ENCODE measurements at regions not wholly inside any gene's neighbourhood (a gene's known extent, or its start where the extent isn't known, plus 50 kb on each side); places are given as distances from the start of the nearest gene placed in this dataset.

GRCh38 chr4:125042041-125042440 is 272.7 kb upstream of the FAT4 start:
- no peak overlapping the region for H3K4me3 ChIP-seq (ENCODE audit: low read depth, low read length)
- ChIA-PET CTCF (no interaction called here), POLR2A (no interaction called here)
- H3K27ac ChIP-seq (ENCODE audit: low read depth, low read length): no peak overlapping the region
- no peak for TF ChIP-seq CTCF (IDR thresholded peaks at IDR 0.05; ENCODE audit: low read depth, low read length)
- H3K9me3 ChIP-seq (ENCODE audit: control insufficient read depth, insufficient read depth, low read length): no peaks in the 10 kb centered on the region
- H3K27me3 ChIP-seq (ENCODE audit: control insufficient read depth, insufficient read depth, low read length): no peaks in the 10 kb centered on the region
- no peak for DNase-seq (ENCODE audit: low read depth, low spot score)

GRCh38 chr4:125041372-125041930 is 273.3 kb upstream of the FAT4 start:
- TF ChIP-seq CTCF (IDR thresholded peaks at IDR 0.05; ENCODE audit: low read depth, low read length): no peak
- Histone ChIP-seq H3K27me3 (ENCODE audit: control insufficient read depth, insufficient read depth, low read length) (no peaks in the 10 kb centered on the region), H3K9me3 (ENCODE audit: control insufficient read depth, insufficient read depth, low read length) (no peaks in the 10 kb centered on the region), H3K4me3 (ENCODE audit: low read depth, low read length) (no peak overlapping the region), H3K27ac (ENCODE audit: low read depth, low read length) (no peak overlapping the region)
- CTCF ChIA-PET: no interaction called here
- POLR2A ChIA-PET: no interaction called here
- no peak for DNase-seq (ENCODE audit: low read depth, low spot score)

GRCh38 chr4:125039550-125039949 is 275.2 kb upstream of the FAT4 start:
- Histone ChIP-seq H3K27me3 (ENCODE audit: control insufficient read depth, insufficient read depth, low read length) (no peaks in the 10 kb centered on the region), H3K4me3 (ENCODE audit: low read depth, low read length) (no peak overlapping the region), H3K27ac (ENCODE audit: low read depth, low read length) (no peak overlapping the region), H3K9me3 (ENCODE audit: control insufficient read depth, insufficient read depth, low read length) (no peaks in the 10 kb centered on the region)
- CTCF ChIA-PET: no interaction called here
- POLR2A ChIA-PET: no interaction called here
- no peak; the same call in 1 of the 2 replicates for TF ChIP-seq CTCF (IDR thresholded peaks at IDR 0.05; ENCODE audit: low read depth, low read length)
- no peak for DNase-seq (ENCODE audit: low read depth, low spot score)

GRCh38 chr4:125022855-125023501 is 291.8 kb upstream of the FAT4 start:
- H3K27ac ChIP-seq (ENCODE audit: low read depth, low read length): no peak overlapping the region
- no peaks in the 10 kb centered on the region for H3K27me3 ChIP-seq (ENCODE audit: control insufficient read depth, insufficient read depth, low read length)
- POLR2A ChIA-PET: no interaction called here
- TF ChIP-seq CTCF (IDR thresholded peaks at IDR 0.05; ENCODE audit: low read depth, low read length): no peak
- CTCF ChIA-PET: no interaction called here
- no peaks in the 10 kb centered on the region for H3K9me3 ChIP-seq (ENCODE audit: control insufficient read depth, insufficient read depth, low read length)
- H3K4me3 ChIP-seq (ENCODE audit: low read depth, low read length): no peak overlapping the region
- DNase-seq (ENCODE audit: low read depth, low spot score): no peak

- CTCF ChIA-PET: no interaction called here
- H3K9me3 ChIP-seq (ENCODE audit: control insufficient read depth, insufficient read depth, low read length): no peaks in the 10 kb centered on the region
- no peak overlapping the region for H3K27ac ChIP-seq (ENCODE audit: low read depth, low read length)
- no peak overlapping the region for H3K4me3 ChIP-seq (ENCODE audit: low read depth, low read length)
- H3K27me3 ChIP-seq (ENCODE audit: control insufficient read depth, insufficient read depth, low read length): no peaks in the 10 kb centered on the region
- POLR2A ChIA-PET: no interaction called here
- DNase-seq (ENCODE audit: low read depth, low spot score): no peak
- TF ChIP-seq CTCF (IDR thresholded peaks at IDR 0.05; ENCODE audit: low read depth, low read length): no peak
These were observed 293.6 kb upstream of the FAT4 start for GRCh38 chr4:125021189-125021588.
